22Rv1 (cell line): ENCODE measurements at regions not wholly inside any gene's neighbourhood (a gene's known extent, or its start where the extent isn't known, plus 50 kb on each side); places are given as distances from the start of the nearest gene placed in this dataset.

Experiments used
- H3K27ac ChIP-seq: fragments of 450-650 bp; 2 replicates; pipeline ENCODE4 v1.5.1; 2017
- CTCF ChIP-seq: fragments of 450-650 bp; IDR thresholded peaks from 2 replicates; pipeline ENCODE4 v1.5.1; 2017; ENCODE audit warnings: mild to moderate bottlenecking
- ZFX ChIP-seq: fragments of 450-650 bp; IDR thresholded peaks from 2 replicates; pipeline ENCODE4 v1.6.1; 2017; ENCODE audit warnings: antibody characterized with exemption, borderline replicate concordance

GRCh38 chr6:43917878-43918382 lies 147.9 kb downstream of the VEGFA start:
- no peak overlapping the region for H3K27ac ChIP-seq
- TF ChIP-seq CTCF = no peak
- no peak for TF ChIP-seq ZFX

- no peak for TF ChIP-seq CTCF
- TF ChIP-seq ZFX = no peak
Observed at GRCh38 chr6:43916924-43917877, 147.2 kb downstream of the VEGFA start.

GRCh38 chr6:43915986-43916923 lies 146.2 kb downstream of the VEGFA start:
- no peak overlapping the region for H3K27ac ChIP-seq
- no peak for TF ChIP-seq ZFX
- no peak for TF ChIP-seq CTCF

More at GRCh38 chr6:43916924-43917877, 147.2 kb downstream of the VEGFA start:
- no peak overlapping the region for H3K27ac ChIP-seq

GRCh38 chr6:43915208-43915869 lies 145.3 kb downstream of the VEGFA start:
- TF ChIP-seq ZFX (no peak), CTCF (no peak)
- no peak overlapping the region for H3K27ac ChIP-seq

GRCh38 chr6:43914272-43915147 lies 144.5 kb downstream of the VEGFA start:
- TF ChIP-seq CTCF = no peak
- no peak for TF ChIP-seq ZFX
- no peak overlapping the region for H3K27ac ChIP-seq
